ENCODE measurements at regions not wholly inside any gene's neighbourhood (a gene's known extent, or its start where the extent isn't known, plus 50 kb on each side); places are given as distances from the start of the nearest gene placed in this dataset.

DNA sequence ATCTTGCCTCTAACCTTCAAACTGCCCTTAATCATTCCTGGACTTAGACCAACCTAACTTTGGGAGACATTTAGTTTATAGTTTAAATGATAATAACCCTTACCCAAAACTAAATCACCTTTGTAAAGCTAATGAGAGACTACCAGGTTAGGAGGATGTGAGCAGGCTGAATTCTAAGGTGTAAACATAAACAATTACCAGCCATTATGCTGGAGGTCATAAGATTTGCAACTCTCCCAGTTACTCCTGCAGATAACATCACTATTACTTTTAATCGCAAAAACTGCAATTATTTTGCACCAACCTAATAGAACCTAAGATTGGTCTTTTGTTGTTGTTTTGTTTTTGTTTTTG is 86.5 kb upstream of the MSH6 start:
- TF ChIP-seq, protein P1, sequence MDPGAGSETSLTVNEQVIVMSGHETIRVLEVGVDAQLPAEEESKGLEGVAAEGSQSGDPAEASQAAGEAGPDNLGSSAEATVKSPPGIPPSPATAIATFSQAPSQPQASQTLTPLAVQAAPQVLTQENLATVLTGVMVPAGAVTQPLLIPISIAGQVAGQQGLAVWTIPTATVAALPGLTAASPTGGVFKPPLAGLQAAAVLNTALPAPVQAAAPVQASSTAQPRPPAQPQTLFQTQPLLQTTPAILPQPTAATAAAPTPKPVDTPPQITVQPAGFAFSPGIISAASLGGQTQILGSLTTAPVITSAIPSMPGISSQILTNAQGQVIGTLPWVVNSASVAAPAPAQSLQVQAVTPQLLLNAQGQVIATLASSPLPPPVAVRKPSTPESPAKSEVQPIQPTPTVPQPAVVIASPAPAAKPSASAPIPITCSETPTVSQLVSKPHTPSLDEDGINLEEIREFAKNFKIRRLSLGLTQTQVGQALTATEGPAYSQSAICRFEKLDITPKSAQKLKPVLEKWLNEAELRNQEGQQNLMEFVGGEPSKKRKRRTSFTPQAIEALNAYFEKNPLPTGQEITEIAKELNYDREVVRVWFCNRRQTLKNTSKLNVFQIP (CRISPR knock-in tag; IDR thresholded peaks at IDR 0.05; ENCODE audit: borderline replicate concordance, low read depth) = no peak
- TF ChIP-seq ZNF565 (CRISPR knock-in tag; conservative IDR thresholded peaks at IDR 0.05; ENCODE audit: low read depth) (no peak), CSDC2 (CRISPR knock-in tag; IDR thresholded peaks at IDR 0.05) (no peak), TCF4 (CRISPR knock-in tag; IDR thresholded peaks at IDR 0.05; ENCODE audit: borderline replicate concordance) (no peak), ARNTL (CRISPR knock-in tag; IDR thresholded peaks at IDR 0.05; ENCODE audit: borderline replicate concordance, low read depth) (no peak), GLIS3 (CRISPR knock-in tag; IDR thresholded peaks at IDR 0.05) (no peak)
- TF ChIP-seq, protein P2, sequence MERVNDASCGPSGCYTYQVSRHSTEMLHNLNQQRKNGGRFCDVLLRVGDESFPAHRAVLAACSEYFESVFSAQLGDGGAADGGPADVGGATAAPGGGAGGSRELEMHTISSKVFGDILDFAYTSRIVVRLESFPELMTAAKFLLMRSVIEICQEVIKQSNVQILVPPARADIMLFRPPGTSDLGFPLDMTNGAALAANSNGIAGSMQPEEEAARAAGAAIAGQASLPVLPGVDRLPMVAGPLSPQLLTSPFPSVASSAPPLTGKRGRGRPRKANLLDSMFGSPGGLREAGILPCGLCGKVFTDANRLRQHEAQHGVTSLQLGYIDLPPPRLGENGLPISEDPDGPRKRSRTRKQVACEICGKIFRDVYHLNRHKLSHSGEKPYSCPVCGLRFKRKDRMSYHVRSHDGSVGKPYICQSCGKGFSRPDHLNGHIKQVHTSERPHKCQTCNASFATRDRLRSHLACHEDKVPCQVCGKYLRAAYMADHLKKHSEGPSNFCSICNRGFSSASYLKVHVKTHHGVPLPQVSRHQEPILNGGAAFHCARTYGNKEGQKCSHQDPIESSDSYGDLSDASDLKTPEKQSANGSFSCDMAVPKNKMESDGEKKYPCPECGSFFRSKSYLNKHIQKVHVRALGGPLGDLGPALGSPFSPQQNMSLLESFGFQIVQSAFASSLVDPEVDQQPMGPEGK (CRISPR knock-in tag; IDR thresholded peaks at IDR 0.05; ENCODE audit: borderline replicate concordance) = no peak
